ENCODE measurements at regions not wholly inside any gene's neighbourhood (a gene's known extent, or its start where the extent isn't known, plus 50 kb on each side); places are given as distances from the start of the nearest gene placed in this dataset.
A peak's percentile ranks its signal among the peaks of the same experiment; 100 is the strongest.

- TF ChIP-seq ZNF114 (CRISPR knock-in tag; IDR thresholded peaks at IDR 0.05) (no peak), STAT1 (IDR thresholded peaks at IDR 0.05; ENCODE audit: unreplicated experiment) (no peak), JUNB (IDR thresholded peaks at IDR 0.05; ENCODE audit: unreplicated experiment) (no peak), EZH2phosphoT487 (IDR thresholded peaks at IDR 0.05; ENCODE audit: unreplicated experiment) (no peak), CTCF (conservative IDR thresholded peaks at IDR 0.05; ENCODE audit: low read depth in 2 of 2) (no peak)
These were observed 103.9 kb downstream of the PLCE1 start (continued) for GRCh38 chr10:94097656-94098055.

- no peaks in the 10 kb centered on the region for H3K9me3 Mint-ChIP-seq
- no peak for ATAC-seq
- no peak for TF ChIP-seq JUNB (IDR thresholded peaks at IDR 0.05; ENCODE audit: unreplicated experiment)
- TF ChIP-seq CREB1 (CRISPR knock-in tag; IDR thresholded peaks at IDR 0.05; ENCODE audit: low read depth) = no peak
- TF ChIP-seq EZH2 (IDR thresholded peaks at IDR 0.05; ENCODE audit: low read depth, unreplicated experiment) = no peak
- no peak for TF ChIP-seq REST (IDR thresholded peaks at IDR 0.05; ENCODE audit: unreplicated experiment)
- TF ChIP-seq CTCF (conservative IDR thresholded peaks at IDR 0.05; ENCODE audit: low read depth in 2 of 2) = no peak
- no peak for TF ChIP-seq POLR2AphosphoS5 (IDR thresholded peaks at IDR 0.05; ENCODE audit: low read depth)
- no peak for TF ChIP-seq ZNF114 (CRISPR knock-in tag; IDR thresholded peaks at IDR 0.05)
- no peak for TF ChIP-seq EZH2phosphoT487 (IDR thresholded peaks at IDR 0.05; ENCODE audit: unreplicated experiment)
- no peak for TF ChIP-seq STAT1 (IDR thresholded peaks at IDR 0.05; ENCODE audit: unreplicated experiment)
- TF ChIP-seq ZNF331 (CRISPR knock-in tag; IDR thresholded peaks at IDR 0.05; ENCODE audit: low read depth) = no peak
- TF ChIP-seq NANOG (IDR thresholded peaks at IDR 0.05; ENCODE audit: borderline replicate concordance) = no peak
- no peak for TF ChIP-seq ETS1 (IDR thresholded peaks at IDR 0.05)
- Histone ChIP-seq H3K27me3 (ENCODE audit: insufficient read depth) (no peaks in the 10 kb centered on the region), H3K4me1 (ENCODE audit: insufficient read depth) (no peaks in the 10 kb centered on the region), H3K36me3 (ENCODE audit: insufficient read depth) (no peaks in the 10 kb centered on the region), H3K27ac (ENCODE audit: low read depth) (no peak overlapping the region), H3K4me3 (no peak overlapping the region), H3F3A (replicated peaks; ENCODE audit: low read depth) (no peaks in the 10 kb centered on the region), H3K9me2 (ENCODE audit: insufficient read depth) (no peaks in the 10 kb centered on the region), H4K20me1 (replicated peaks; ENCODE audit: insufficient read depth) (no peaks in the 10 kb centered on the region), H3K4me2 (no peak overlapping the region), H3K79me2 (replicated peaks; ENCODE audit: insufficient read depth) (no peaks in the 10 kb centered on the region), H2AFZ (no peak overlapping the region)
- H3K27ac Mint-ChIP-seq = 0 out of 2 replicates have a peak overlapping the region, but pooled peaks have one; percentile 37
- no peak overlapping the region for H3K4me3 Mint-ChIP-seq
- DNase-seq (ENCODE audit: low spot score) = no peak
- no peaks in the 10 kb centered on the region for H3K4me1 Mint-ChIP-seq
- peaks cover 3% of the 10 kb centered on the region for H3K27me3 Mint-ChIP-seq (ENCODE audit: insufficient read depth, low read depth, poor library complexity)
- no peaks in the 10 kb centered on the region for H3K36me3 Mint-ChIP-seq (ENCODE audit: low read depth)
These were observed 105.2 kb downstream of the PLCE1 start for GRCh38 chr10:94098896-94099295.

Measured in GM23338 (cell line).